GM19452 (cell line): ENCODE measurements at regions not wholly inside any gene's neighbourhood (a gene's known extent, or its start where the extent isn't known, plus 50 kb on each side); places are given as distances from the start of the nearest gene placed in this dataset.

ENCODE experiments used
- ATAC-seq: cut with Tn5 transposase; IDR thresholded peaks from one replicate; pipeline ENCODE4 v1.9.1; 2021; ENCODE audit not compliant: unreplicated experiment

GRCh38 chr21:43348801-43349261 lies 78.1 kb downstream of the SIK1 start:
- no peak for ATAC-seq

- ATAC-seq: no peak
Measured at GRCh38 chr21:43348170-43348766, 78.7 kb downstream of the SIK1 start.

- no peak for ATAC-seq
Measured at GRCh38 chr21:43347461-43348169, 79.3 kb downstream of the SIK1 start.

GRCh38 chr21:43346551-43346950 lies 80.4 kb downstream of the SIK1 start:
- ATAC-seq: no peak

GRCh38 chr21:43345746-43346409 lies 81.1 kb downstream of the SIK1 start:
- ATAC-seq: no peak

GRCh38 chr21:43345046-43345745 lies 81.7 kb downstream of the SIK1 start:
- no peak for ATAC-seq

GRCh38 chr21:43343992-43344886 lies 82.7 kb downstream of the SIK1 start:
- ATAC-seq: no peak

GRCh38 chr21:43343095-43343991 lies 83.6 kb downstream of the SIK1 start:
- ATAC-seq: no peak

GRCh38 chr21:43342301-43342881 lies 84.5 kb downstream of the SIK1 start:
- no peak for ATAC-seq

GRCh38 chr21:43341378-43342161 lies 85.4 kb downstream of the SIK1 start:
- ATAC-seq: no peak

GRCh38 chr21:43340491-43341377 lies 86.2 kb downstream of the SIK1 start:
- no peak for ATAC-seq

- no peak for ATAC-seq
Measured at GRCh38 chr21:43339668-43340067, 87.3 kb downstream of the SIK1 start.

- no peak for ATAC-seq
Measured at GRCh38 chr21:43338951-43339350, 88.0 kb downstream of the SIK1 start.

- ATAC-seq: no peak
Measured at GRCh38 chr21:43337901-43338655, 88.9 kb downstream of the SIK1 start.

- no peak for ATAC-seq
Measured at GRCh38 chr21:43335119-43335518, 91.8 kb downstream of the SIK1 start.

GRCh38 chr21:43334214-43334958 lies 92.5 kb downstream of the SIK1 start:
- no peak for ATAC-seq
